Lower leg skin (tissue), 3 donors: ENCODE measurements at regions not wholly inside any gene's neighbourhood (a gene's known extent, or its start where the extent isn't known, plus 50 kb on each side); places are given as distances from the start of the nearest gene placed in this dataset.

Experiments used
- CTCF ChIP-seq, 3 donors: fragments of 450-650 bp; IDR thresholded peaks; one replicate each; pipeline ENCODE4 v1.5.1; 2016; ENCODE audit warnings: antibody characterized with exemption in 3 of 3, mild to moderate bottlenecking in 3 of 3, moderate library complexity in 2 of 3
- POLR2A ChIP-seq, 2 donors: fragments of 450-650 bp; IDR thresholded peaks; one replicate each; pipeline ENCODE4 v1.6.1; 2016 to 2017; ENCODE audit warnings: antibody characterized with exemption in 2 of 2, mild to moderate bottlenecking in 1 of 2, moderate library complexity in 1 of 2

GRCh38 chr11:114982141-114982540, 303.8 kb downstream of the NXPE2 start:
- no peak for TF ChIP-seq CTCF (IDR thresholded peaks at IDR 0.05)
- TF ChIP-seq POLR2A (IDR thresholded peaks at IDR 0.05): no peak
